Peyer's patch (tissue), 4 donors: ENCODE measurements at regions not wholly inside any gene's neighbourhood (a gene's known extent, or its start where the extent isn't known, plus 50 kb on each side); places are given as distances from the start of the nearest gene placed in this dataset.
A peak's percentile ranks its signal among the peaks of the same experiment; 100 is the strongest.

ENCODE experiments used
- DNase-seq, 3 donors: peaks; one replicate each; pipeline ENCODE4 v3.0.0-alpha.2; 2017 to 2019
- H3K27ac ChIP-seq, 4 donors: fragments of 200-600 bp; sonication (generic); one replicate each; pipeline ENCODE4 v1.5.1; 2016 to 2019
- H3K27me3 ChIP-seq, 2 donors: fragments of 200-600 bp; sonication (generic); one replicate each; pipeline ENCODE4 v1.5.1; 2019
- H3K36me3 ChIP-seq, 3 donors: fragments of 200-600 bp; sonication (generic); one replicate each; pipeline ENCODE4 v1.5.1; 2016 to 2019
- H3K4me1 ChIP-seq, 4 donors: fragments of 200-600 bp; sonication (generic); one replicate each; pipeline ENCODE4 v1.5.1; 2016 to 2019
- H3K4me3 ChIP-seq, 4 donors: fragments of 200-600 bp; sonication (generic); 1 replicate in 3 of 4; 2 replicates in 1 of 4; pipeline ENCODE4 v1.5.1; 2016 to 2019; ENCODE audit warnings: mild to moderate bottlenecking in 1 of 4
- H3K9me3 ChIP-seq, 4 donors: fragments of 200-600 bp; sonication (generic); one replicate each; pipeline ENCODE4 v1.5.1; 2016 to 2019; ENCODE audit warnings: mild to moderate bottlenecking in 1 of 4
- POLR2A ChIP-seq, 2 donors: fragments of 450-650 bp; IDR thresholded peaks; one replicate each; pipeline ENCODE4 v1.5.1; 2017; ENCODE audit warnings: antibody characterized with exemption in 2 of 2, mild to moderate bottlenecking in 2 of 2, moderate library complexity in 2 of 2
- TF ChIP-seq, protein P1 (sequence below), 6 experiments: fragments of 450-650 bp in 4 of 6; fragments of 200-600 bp in 2 of 6; sonication (generic) in 1 of 6; IDR thresholded peaks; one replicate each; pipeline ENCODE4 v1.5.1; 2017 to 2019; ENCODE audit warnings: antibody characterized with exemption in 6 of 6, mild to moderate bottlenecking in 3 of 6, moderate library complexity in 1 of 6

DNA sequence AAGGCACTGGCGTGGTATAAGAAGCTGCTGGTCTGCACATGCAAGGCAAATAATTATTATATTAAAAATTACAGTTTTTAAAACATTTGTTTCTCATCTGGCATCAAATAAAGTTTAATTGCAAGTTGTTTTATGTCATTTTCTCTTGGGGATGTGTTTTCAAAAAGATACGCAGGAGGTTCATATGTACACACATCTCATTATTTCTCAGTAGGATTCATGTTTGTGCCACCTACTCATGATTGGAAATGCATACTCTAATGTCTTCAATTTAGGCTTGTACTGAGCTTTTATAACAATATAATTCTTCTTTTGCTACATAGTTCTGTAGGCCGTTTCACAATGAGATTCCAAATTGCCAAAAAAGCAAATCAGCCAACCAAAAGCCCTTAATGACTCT lies 244.2 kb upstream of the MEF2C start:
- no peak for DNase-seq
- H3K9me3 ChIP-seq = no peaks in the 10 kb centered on the region
- no peak overlapping the region for H3K27ac ChIP-seq
- H3K4me3 ChIP-seq = no peak overlapping the region
- peaks cover 0 to 9% (median 0%) of the 10 kb centered on the region in 4 donors for H3K4me1 ChIP-seq
- H3K36me3 ChIP-seq = no peaks in the 10 kb centered on the region
- H3K27me3 ChIP-seq = no peaks in the 10 kb centered on the region
- TF ChIP-seq POLR2A (IDR thresholded peaks at IDR 0.05) = no peak
- TF ChIP-seq, protein P1, sequence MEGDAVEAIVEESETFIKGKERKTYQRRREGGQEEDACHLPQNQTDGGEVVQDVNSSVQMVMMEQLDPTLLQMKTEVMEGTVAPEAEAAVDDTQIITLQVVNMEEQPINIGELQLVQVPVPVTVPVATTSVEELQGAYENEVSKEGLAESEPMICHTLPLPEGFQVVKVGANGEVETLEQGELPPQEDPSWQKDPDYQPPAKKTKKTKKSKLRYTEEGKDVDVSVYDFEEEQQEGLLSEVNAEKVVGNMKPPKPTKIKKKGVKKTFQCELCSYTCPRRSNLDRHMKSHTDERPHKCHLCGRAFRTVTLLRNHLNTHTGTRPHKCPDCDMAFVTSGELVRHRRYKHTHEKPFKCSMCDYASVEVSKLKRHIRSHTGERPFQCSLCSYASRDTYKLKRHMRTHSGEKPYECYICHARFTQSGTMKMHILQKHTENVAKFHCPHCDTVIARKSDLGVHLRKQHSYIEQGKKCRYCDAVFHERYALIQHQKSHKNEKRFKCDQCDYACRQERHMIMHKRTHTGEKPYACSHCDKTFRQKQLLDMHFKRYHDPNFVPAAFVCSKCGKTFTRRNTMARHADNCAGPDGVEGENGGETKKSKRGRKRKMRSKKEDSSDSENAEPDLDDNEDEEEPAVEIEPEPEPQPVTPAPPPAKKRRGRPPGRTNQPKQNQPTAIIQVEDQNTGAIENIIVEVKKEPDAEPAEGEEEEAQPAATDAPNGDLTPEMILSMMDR (IDR thresholded peaks at IDR 0.05) = no peak

DNA sequence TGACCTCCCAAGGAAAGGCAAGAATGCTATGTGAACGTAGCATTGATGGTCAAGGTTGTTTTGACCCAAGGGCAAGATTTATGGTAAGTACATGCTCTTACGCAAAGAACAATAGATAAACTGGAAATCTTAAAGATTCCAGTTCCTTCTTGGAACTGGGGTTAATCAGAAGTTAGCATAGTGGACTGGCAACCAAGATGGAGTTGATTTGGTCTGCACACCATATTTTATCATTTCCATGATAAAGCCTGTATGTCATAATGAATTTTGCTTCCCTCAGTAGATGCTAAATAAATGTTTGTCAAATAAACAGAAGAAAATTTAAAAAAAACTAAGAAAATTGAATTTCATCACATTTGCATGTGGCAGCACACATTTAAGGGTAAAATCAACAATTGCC lies 242.4 kb upstream of the MEF2C start:
- H3K4me3 ChIP-seq = no peak overlapping the region
- H3K4me1 ChIP-seq = peaks cover 0 to 9% (median 0%) of the 10 kb centered on the region in 4 donors
- H3K27ac ChIP-seq = no peak overlapping the region
- H3K27me3 ChIP-seq = no peaks in the 10 kb centered on the region
- TF ChIP-seq POLR2A (IDR thresholded peaks at IDR 0.05) = no peak
- TF ChIP-seq, protein P1 (IDR thresholded peaks at IDR 0.05) = no peak
- H3K36me3 ChIP-seq = no peaks in the 10 kb centered on the region
- DNase-seq = no peak
- no peaks in the 10 kb centered on the region for H3K9me3 ChIP-seq

DNA sequence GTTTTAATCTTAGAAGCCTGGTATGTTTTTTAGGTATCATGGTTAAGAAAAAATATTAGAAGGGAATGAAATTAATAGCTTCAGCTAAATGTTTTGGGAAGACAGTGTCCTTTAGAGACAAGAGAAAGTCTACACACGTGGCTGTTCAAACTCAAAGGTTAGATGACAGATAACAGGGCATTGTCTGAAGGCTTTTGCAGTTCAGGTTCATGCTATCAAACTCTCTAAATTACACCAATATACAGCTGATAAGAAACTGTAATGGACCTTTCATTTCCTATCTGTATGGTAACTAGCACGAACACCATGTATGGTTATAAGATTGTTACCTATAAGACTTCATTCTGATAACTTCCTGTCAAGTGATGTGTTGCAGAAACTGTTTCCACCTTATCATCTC lies 240.6 kb upstream of the MEF2C start:
- TF ChIP-seq, protein P1 (IDR thresholded peaks at IDR 0.05) = no peak
- TF ChIP-seq POLR2A (IDR thresholded peaks at IDR 0.05) = no peak
- H3K27me3 ChIP-seq = no peaks in the 10 kb centered on the region
- no peak overlapping the region for H3K27ac ChIP-seq
- H3K9me3 ChIP-seq = no peaks in the 10 kb centered on the region
- no peak for DNase-seq
- H3K4me1 ChIP-seq = peaks cover 0 to 9% (median 0%) of the 10 kb centered on the region in 4 donors
- H3K4me3 ChIP-seq = no peak overlapping the region
- no peaks in the 10 kb centered on the region for H3K36me3 ChIP-seq

DNA sequence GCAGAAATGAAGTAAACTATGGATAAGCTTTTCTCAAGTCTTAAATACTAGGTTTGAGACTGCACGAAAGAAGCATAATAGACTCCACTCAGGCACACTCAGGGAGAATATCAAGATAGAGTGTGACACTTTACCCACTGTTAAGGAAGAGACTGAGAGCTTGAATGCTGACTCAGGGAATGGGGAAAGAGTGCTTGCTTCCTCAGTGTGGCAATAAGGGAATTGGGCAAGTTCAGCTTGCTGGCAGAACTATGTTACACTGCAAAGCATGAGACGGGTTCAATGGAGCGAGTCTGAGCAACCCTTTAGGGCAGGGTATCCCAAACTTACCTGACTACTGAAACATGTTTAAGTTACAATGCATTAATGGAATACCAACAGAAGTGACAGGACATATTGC lies 237.7 kb upstream of the MEF2C start:
- Histone ChIP-seq H3K27me3 (no peaks in the 10 kb centered on the region), H3K9me3 (no peaks in the 10 kb centered on the region), H3K27ac (no peak overlapping the region), H3K4me1 (peaks cover 0 to 9% (median 0%) of the 10 kb centered on the region in 4 donors), H3K36me3 (no peaks in the 10 kb centered on the region), H3K4me3 (no peak overlapping the region)
- DNase-seq = peak in 1 of 3 donors; percentile 44
- TF ChIP-seq, protein P1 (IDR thresholded peaks at IDR 0.05) = no peak
- no peak for TF ChIP-seq POLR2A (IDR thresholded peaks at IDR 0.05)

- Histone ChIP-seq H3K27ac (no peak overlapping the region), H3K36me3 (no peaks in the 10 kb centered on the region), H3K4me3 (no peak overlapping the region), H3K4me1 (no peaks in the 10 kb centered on the region), H3K27me3 (no peaks in the 10 kb centered on the region), H3K9me3 (no peaks in the 10 kb centered on the region)
- peak in 2 of 3 donors; percentile 52 to 64 for DNase-seq
- TF ChIP-seq, protein P1 (IDR thresholded peaks at IDR 0.05) = no peak
- TF ChIP-seq POLR2A (IDR thresholded peaks at IDR 0.05) = no peak
These were observed 234.2 kb upstream of the MEF2C start for GRCh38 chr5:89117124-89117644.
